ENCODE measurements at regions not wholly inside any gene's neighbourhood (a gene's known extent, or its start where the extent isn't known, plus 50 kb on each side); places are given as distances from the start of the nearest gene placed in this dataset.

GRCh38 chr11:80669620-80670019 is 1228.8 kb upstream of the TENM4 start:
- no peak overlapping the region for H3K4me3 ChIP-seq (replicated peaks; ENCODE audit: low read depth, low read length)
- TF ChIP-seq, protein P1, sequence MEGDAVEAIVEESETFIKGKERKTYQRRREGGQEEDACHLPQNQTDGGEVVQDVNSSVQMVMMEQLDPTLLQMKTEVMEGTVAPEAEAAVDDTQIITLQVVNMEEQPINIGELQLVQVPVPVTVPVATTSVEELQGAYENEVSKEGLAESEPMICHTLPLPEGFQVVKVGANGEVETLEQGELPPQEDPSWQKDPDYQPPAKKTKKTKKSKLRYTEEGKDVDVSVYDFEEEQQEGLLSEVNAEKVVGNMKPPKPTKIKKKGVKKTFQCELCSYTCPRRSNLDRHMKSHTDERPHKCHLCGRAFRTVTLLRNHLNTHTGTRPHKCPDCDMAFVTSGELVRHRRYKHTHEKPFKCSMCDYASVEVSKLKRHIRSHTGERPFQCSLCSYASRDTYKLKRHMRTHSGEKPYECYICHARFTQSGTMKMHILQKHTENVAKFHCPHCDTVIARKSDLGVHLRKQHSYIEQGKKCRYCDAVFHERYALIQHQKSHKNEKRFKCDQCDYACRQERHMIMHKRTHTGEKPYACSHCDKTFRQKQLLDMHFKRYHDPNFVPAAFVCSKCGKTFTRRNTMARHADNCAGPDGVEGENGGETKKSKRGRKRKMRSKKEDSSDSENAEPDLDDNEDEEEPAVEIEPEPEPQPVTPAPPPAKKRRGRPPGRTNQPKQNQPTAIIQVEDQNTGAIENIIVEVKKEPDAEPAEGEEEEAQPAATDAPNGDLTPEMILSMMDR (IDR thresholded peaks at IDR 0.05; ENCODE audit: low read length, missing control alignments) = no peak
- DNase-seq (ENCODE audit: low read depth) = no peak

GRCh38 chr11:80668039-80668438 is 1227.2 kb upstream of the TENM4 start:
- no peak for DNase-seq (ENCODE audit: low read depth)
- TF ChIP-seq, protein P1 (IDR thresholded peaks at IDR 0.05; ENCODE audit: low read length, missing control alignments) = no peak
- no peak overlapping the region for H3K4me3 ChIP-seq (replicated peaks; ENCODE audit: low read depth, low read length)

DNA sequence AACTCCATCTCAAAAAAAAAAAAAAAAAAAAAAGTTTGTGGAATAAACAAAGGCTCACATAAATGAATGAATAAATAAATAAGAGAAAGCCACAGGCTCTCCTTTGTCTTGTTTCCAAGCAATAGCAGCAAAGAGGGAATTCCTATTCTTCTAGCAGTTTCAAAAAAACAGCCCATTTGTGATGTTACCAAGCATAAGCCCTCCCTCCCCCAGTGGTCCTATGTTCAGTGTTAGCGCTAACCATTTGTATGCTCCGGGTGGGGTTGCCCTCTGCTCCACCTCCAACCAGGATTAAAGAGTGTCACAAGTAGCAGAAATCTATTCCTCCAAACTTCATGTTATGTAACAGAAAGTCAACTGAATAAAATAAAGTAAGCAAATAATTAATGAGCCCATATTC is 1215.0 kb upstream of the TENM4 start:
- no peak for DNase-seq (ENCODE audit: low read depth)
- H3K4me3 ChIP-seq (replicated peaks; ENCODE audit: low read depth, low read length) = no peak overlapping the region
- TF ChIP-seq, protein P1 (IDR thresholded peaks at IDR 0.05; ENCODE audit: low read length, missing control alignments) = no peak

DNA sequence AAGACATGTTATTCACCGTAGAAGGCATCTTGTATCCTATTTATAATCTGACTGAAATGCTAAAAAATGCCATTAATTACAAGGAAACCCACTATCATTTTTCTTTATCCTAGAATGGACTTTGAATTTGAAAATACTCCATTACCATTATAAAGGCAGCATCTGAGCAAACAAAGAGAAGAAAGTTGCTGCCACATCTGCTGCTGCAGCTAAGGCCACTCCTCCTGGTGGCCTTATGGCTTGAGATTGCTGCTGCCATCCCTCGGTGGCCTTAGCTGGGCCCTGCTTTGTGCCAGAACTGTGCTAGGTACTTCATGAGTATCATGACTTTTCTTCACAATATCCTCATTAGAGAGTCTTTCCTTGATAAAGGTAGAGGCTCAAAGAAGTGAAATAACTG is 1210.1 kb upstream of the TENM4 start:
- DNase-seq (ENCODE audit: low read depth) = no peak
- TF ChIP-seq, protein P1 (IDR thresholded peaks at IDR 0.05; ENCODE audit: low read length, missing control alignments) = no peak
- H3K4me3 ChIP-seq (replicated peaks; ENCODE audit: low read depth, low read length) = no peak overlapping the region

GRCh38 chr11:80649186-80649585 is 1208.4 kb upstream of the TENM4 start:
- TF ChIP-seq, protein P1 (IDR thresholded peaks at IDR 0.05; ENCODE audit: low read length, missing control alignments) = no peak
- DNase-seq (ENCODE audit: low read depth) = no peak
- no peak overlapping the region for H3K4me3 ChIP-seq (replicated peaks; ENCODE audit: low read depth, low read length)

DNA sequence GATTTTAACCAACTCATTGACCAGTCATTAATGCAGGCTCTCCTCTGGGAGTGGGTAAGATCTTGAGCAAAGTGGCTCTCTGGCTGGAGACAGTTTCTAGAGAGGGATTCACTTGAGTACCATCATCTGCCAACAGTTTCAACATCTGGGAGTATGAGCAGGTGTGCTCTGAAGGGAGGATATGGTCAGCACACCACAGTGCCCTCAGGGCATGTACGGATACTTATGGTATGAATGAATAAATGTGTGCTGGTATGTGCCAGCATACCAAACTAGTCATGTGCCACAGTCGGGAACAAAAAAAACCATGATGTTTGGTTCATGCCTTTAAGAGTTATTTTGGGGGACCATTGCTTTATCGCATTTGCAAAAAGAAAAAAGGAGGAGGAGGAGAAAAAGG is 1197.5 kb upstream of the TENM4 start:
- no peak overlapping the region for H3K4me3 ChIP-seq (replicated peaks; ENCODE audit: low read depth, low read length)
- TF ChIP-seq, protein P1 (IDR thresholded peaks at IDR 0.05; ENCODE audit: low read length, missing control alignments) = no peak
- no peak for DNase-seq (ENCODE audit: low read depth)

DNA sequence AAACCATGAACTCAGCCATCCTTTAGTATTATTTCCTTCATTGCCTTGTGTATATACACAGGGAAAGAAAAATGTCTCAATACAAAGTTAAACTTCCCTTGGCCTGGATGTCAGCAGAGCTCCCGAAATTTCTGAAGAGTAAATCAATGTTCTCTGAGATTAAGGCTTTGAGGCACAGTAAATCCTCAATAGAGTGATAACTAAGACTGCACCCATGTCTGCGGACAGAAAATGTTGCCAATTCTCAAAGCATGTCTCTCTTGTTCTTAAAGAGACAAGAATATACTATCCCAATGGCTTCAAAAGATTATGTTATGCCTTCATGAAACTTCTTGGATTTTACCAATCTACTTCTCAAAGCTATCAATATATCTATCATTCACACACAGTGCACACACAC is 1196.7 kb upstream of the TENM4 start:
- H3K4me3 ChIP-seq (replicated peaks; ENCODE audit: low read depth, low read length) = no peak overlapping the region
- DNase-seq (ENCODE audit: low read depth) = no peak
- TF ChIP-seq, protein P1 (IDR thresholded peaks at IDR 0.05; ENCODE audit: low read length, missing control alignments) = no peak
